Bronchial epithelial cell (primary cell): ENCODE measurements at regions not wholly inside any gene's neighbourhood (a gene's known extent, or its start where the extent isn't known, plus 50 kb on each side); places are given as distances from the start of the nearest gene placed in this dataset.

Experiments used
- DNase-seq: peaks from one replicate; pipeline ENCODE4 v3.0.0-alpha.2; 2010; ENCODE audit warnings: low read depth
- FAIRE-seq: peaks from 2 replicates; lab custom pipeline; 2011; peaks lifted over from hg19 to GRCh38; lab: Jason Lieb, UNC
- H3K27me3 ChIP-seq: 2 replicates; pipeline ENCODE4 v1.5.1; 2011; ENCODE audit warnings: low read length; ENCODE audit not compliant: control insufficient read depth, insufficient read depth
- H3K36me3 ChIP-seq: 2 replicates; pipeline ENCODE4 v1.5.1; 2011; ENCODE audit warnings: low read length; ENCODE audit not compliant: control insufficient read depth, insufficient read depth
- H3K4me3 ChIP-seq: 2 replicates; pipeline ENCODE4 v1.5.1; 2011; ENCODE audit warnings: mild to moderate bottlenecking, low read depth, low read length, control low read depth
- TF ChIP-seq, protein P1 (sequence below): IDR thresholded peaks from 2 replicates; pipeline ENCODE4 v1.5.1; 2011; ENCODE audit warnings: mild to moderate bottlenecking, moderate library complexity, low read length, control low read depth, inconsistent platforms; ENCODE audit not compliant: insufficient read depth, severe bottlenecking

DNA sequence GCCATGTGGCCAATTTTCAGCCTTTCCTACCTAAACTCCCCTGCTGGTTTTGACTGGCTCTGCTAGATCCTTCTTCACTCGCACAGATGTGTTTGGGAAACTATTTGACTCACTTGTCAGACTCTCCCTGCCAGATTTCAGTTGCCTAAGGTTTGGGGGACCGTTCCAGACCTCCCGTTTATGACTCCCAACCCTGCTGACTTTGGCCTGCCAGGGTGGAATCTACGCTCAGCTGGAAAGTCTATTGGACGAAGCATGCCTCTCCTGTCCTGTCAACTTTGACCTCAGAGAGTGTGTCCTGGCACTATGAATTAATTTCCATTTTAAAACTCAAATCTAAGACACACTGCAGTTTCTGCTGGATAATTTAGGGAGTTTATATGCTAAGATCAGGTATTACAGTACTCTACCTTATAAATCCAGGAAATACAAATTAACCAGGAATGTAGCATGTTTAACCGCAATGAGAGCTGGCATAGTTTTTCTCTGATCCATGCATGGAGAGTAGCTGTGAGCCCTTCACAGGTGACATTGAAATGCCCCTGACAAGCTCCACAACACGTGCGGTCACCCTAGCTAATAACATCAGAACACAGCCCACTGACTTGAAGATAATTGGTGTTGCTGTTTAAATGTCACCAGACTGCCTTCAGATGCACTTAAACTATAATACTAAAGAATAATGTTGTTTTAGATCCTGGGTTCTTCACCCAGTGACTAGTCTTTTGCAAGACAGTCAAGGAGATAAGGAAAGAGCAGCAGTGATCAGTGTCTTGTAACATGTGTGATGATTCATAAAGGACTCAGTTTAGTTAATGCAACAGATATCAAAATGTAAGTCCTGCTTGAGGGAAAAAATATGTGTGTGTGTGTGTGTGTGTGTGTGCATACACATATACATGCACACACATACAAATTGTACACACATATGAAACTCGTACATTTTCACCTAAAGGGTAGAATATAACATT lies 223.0 kb upstream of the MCTP2 start:
- H3K4me3 ChIP-seq, result no peak overlapping the region
- FAIRE-seq, result no peak
- TF ChIP-seq, protein P1, sequence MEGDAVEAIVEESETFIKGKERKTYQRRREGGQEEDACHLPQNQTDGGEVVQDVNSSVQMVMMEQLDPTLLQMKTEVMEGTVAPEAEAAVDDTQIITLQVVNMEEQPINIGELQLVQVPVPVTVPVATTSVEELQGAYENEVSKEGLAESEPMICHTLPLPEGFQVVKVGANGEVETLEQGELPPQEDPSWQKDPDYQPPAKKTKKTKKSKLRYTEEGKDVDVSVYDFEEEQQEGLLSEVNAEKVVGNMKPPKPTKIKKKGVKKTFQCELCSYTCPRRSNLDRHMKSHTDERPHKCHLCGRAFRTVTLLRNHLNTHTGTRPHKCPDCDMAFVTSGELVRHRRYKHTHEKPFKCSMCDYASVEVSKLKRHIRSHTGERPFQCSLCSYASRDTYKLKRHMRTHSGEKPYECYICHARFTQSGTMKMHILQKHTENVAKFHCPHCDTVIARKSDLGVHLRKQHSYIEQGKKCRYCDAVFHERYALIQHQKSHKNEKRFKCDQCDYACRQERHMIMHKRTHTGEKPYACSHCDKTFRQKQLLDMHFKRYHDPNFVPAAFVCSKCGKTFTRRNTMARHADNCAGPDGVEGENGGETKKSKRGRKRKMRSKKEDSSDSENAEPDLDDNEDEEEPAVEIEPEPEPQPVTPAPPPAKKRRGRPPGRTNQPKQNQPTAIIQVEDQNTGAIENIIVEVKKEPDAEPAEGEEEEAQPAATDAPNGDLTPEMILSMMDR, result no peak
- H3K36me3 ChIP-seq, result no peaks in the 10 kb centered on the region
- peak; percentile 54 for DNase-seq
- H3K27me3 ChIP-seq, result no peaks in the 10 kb centered on the region

GRCh38 chr15:94004697-94005096 lies 226.7 kb upstream of the MCTP2 start:
- Histone ChIP-seq H3K36me3 (no peaks in the 10 kb centered on the region), H3K4me3 (no peak overlapping the region), H3K27me3 (no peaks in the 10 kb centered on the region)
- TF ChIP-seq, protein P1, result no peak
- peak; percentile 88 for DNase-seq
- FAIRE-seq, result peak; percentile 70

DNA sequence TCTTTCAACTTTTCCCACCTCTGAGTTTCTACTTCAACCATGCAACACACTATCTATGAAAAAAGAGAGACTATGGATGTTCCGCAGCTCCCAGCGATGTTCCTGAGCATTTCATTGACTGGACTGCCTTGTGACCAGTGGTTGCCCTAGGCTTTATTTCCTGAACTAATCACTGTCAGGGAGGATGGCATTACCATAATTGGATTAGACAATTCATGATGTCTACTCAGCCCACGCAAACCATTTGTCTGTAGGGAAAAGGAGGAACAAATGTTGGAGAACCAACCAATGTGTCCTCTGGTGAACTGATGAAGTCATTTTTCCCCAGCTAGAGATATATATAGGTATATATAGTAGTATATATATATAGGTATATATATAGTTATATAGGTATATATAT lies 229.3 kb upstream of the MCTP2 start:
- DNase-seq, result no peak
- no peaks in the 10 kb centered on the region for H3K27me3 ChIP-seq
- no peak overlapping the region for H3K4me3 ChIP-seq
- TF ChIP-seq, protein P1, result no peak
- no peak for FAIRE-seq
- no peaks in the 10 kb centered on the region for H3K36me3 ChIP-seq

GRCh38 chr15:94001255-94001801 lies 230.0 kb upstream of the MCTP2 start:
- H3K4me3 ChIP-seq, result no peak overlapping the region
- no peaks in the 10 kb centered on the region for H3K36me3 ChIP-seq
- H3K27me3 ChIP-seq, result no peaks in the 10 kb centered on the region
- DNase-seq, result no peak
- FAIRE-seq, result no peak
- TF ChIP-seq, protein P1, result no peak

- DNase-seq (no peak), FAIRE-seq (no peak)
- TF ChIP-seq, protein P1, result no peak
- no peaks in the 10 kb centered on the region for H3K36me3 ChIP-seq
- H3K27me3 ChIP-seq, result no peaks in the 10 kb centered on the region
- H3K4me3 ChIP-seq, result no peak overlapping the region
These were observed 230.8 kb upstream of the MCTP2 start for GRCh38 chr15:94000606-94001005.
